ENCODE measurements at regions not wholly inside any gene's neighbourhood (a gene's known extent, or its start where the extent isn't known, plus 50 kb on each side); places are given as distances from the start of the nearest gene placed in this dataset.
"Not testable (repeated sequence)": the region's sequence is repeated elsewhere in the genome, so short reads cannot be mapped to it uniquely, and the experiment has no call there.

- DNase-seq (ENCODE audit: low spot score), result no peak
- Histone ChIP-seq H3K27ac (no peak overlapping the region), H3K4me3 (no peak overlapping the region)
- no peak for TF ChIP-seq CTCF (IDR thresholded peaks at IDR 0.05)
Measured at GRCh38 chr10:36464291-36464690, 661.1 kb upstream of the ANKRD30A start.

GRCh38 chr10:36463390-36463789 lies 662.0 kb upstream of the ANKRD30A start:
- no peak for DNase-seq (ENCODE audit: low spot score)

GRCh38 chr10:36462194-36462593 lies 663.2 kb upstream of the ANKRD30A start:
- Histone ChIP-seq H3K27ac (no peak overlapping the region), H3K4me3 (no peak overlapping the region)
- DNase-seq (ENCODE audit: low spot score), result no peak
- TF ChIP-seq CTCF (IDR thresholded peaks at IDR 0.05), result no peak

More at GRCh38 chr10:36463390-36463789, 662.0 kb upstream of the ANKRD30A start:
- Histone ChIP-seq H3K4me3 (no peak overlapping the region), H3K27ac (no peak overlapping the region)
- TF ChIP-seq CTCF (IDR thresholded peaks at IDR 0.05), result no peak

GRCh38 chr10:36458437-36458836 lies 667.0 kb upstream of the ANKRD30A start:
- not testable (repeated sequence) for H3K4me3 ChIP-seq; DNase-seq (ENCODE audit: low spot score); H3K27ac ChIP-seq

- no peak for DNase-seq (ENCODE audit: low spot score)
- Histone ChIP-seq H3K27ac (no peak overlapping the region), H3K4me3 (no peak overlapping the region)
- TF ChIP-seq CTCF (IDR thresholded peaks at IDR 0.05), result no peak
Measured at GRCh38 chr10:36457751-36458150, 667.6 kb upstream of the ANKRD30A start.

- DNase-seq (ENCODE audit: low spot score), result no peak
- no peak for TF ChIP-seq CTCF (IDR thresholded peaks at IDR 0.05)
- no peak overlapping the region for H3K27ac ChIP-seq
- no peak overlapping the region for H3K4me3 ChIP-seq
Measured at GRCh38 chr10:36455526-36456133, 669.8 kb upstream of the ANKRD30A start.

- no peak for TF ChIP-seq CTCF (IDR thresholded peaks at IDR 0.05)
- no peak overlapping the region for H3K27ac ChIP-seq
- H3K4me3 ChIP-seq, result no peak overlapping the region
- no peak for DNase-seq (ENCODE audit: low spot score)
Measured at GRCh38 chr10:36452851-36453250, 672.5 kb upstream of the ANKRD30A start.
